Calu3 (cell line): ENCODE measurements at regions not wholly inside any gene's neighbourhood (a gene's known extent, or its start where the extent isn't known, plus 50 kb on each side); places are given as distances from the start of the nearest gene placed in this dataset.
"Not testable (repeated sequence)": the region's sequence is repeated elsewhere in the genome, so short reads cannot be mapped to it uniquely, and the experiment has no call there.

Experiments
- BruUV-seq: library from RNA; stranded (reverse); fragments of 400-500 nt; replicated peaks from 2 replicates; lab custom pipeline; 2021; lab: Mats Ljungman, UMichigan
- CTCF ChIA-PET: fragments of 300-600 bp; sonication (Branson Sonifier 250); formaldehyde crosslinking; loops from one replicate; lab custom pipeline; 2022; ENCODE audit warnings: antibody characterized with exemption; lab: Charles Lee
- DNase-seq: peaks from one replicate; pipeline ENCODE4 v3.0.0; 2022
- H3K27ac Mint-ChIP-seq: one replicate; pipeline ENCODE4 v1.8.0; 2022; ENCODE audit warnings: mixed read lengths; ENCODE audit not compliant: unreplicated experiment
- H3K27me3 Mint-ChIP-seq: one replicate; pipeline ENCODE4 v1.8.0; 2022; ENCODE audit warnings: mixed read lengths; ENCODE audit not compliant: unreplicated experiment
- H3K36me3 Mint-ChIP-seq: one replicate; pipeline ENCODE4 v1.8.0; 2022; ENCODE audit warnings: mild to moderate bottlenecking, moderate library complexity, mixed read lengths; ENCODE audit not compliant: insufficient read depth, unreplicated experiment
- H3K4me1 Mint-ChIP-seq: one replicate; pipeline ENCODE4 v1.8.0; 2022; ENCODE audit warnings: mild to moderate bottlenecking, low read depth, mixed read lengths; ENCODE audit not compliant: unreplicated experiment
- H3K4me3 Mint-ChIP-seq: one replicate; pipeline ENCODE4 v1.8.0; 2022; ENCODE audit warnings: mild to moderate bottlenecking, low read depth, moderate library complexity, mixed read lengths; ENCODE audit not compliant: unreplicated experiment
- H3K9me3 Mint-ChIP-seq: one replicate; pipeline ENCODE4 v1.8.0; 2022; ENCODE audit warnings: low read depth, mixed read lengths; ENCODE audit not compliant: unreplicated experiment
- CTCF ChIP-seq: fragments of 200-600 bp; IDR thresholded peaks from one replicate; pipeline ENCODE4 v1.8.0; 2022; ENCODE audit warnings: antibody characterized with exemption; ENCODE audit not compliant: unreplicated experiment
- intact Hi-C: fragments of 100-400 bp; cut with micrococcal nuclease; formaldehyde crosslinking; loops from one replicate; pipeline ENCODE4 v1.10.0; 2022; ENCODE audit not compliant: unreplicated experiment

GRCh38 chr1:104212239-104212638 is 462.5 kb downstream of the AMY1C start:
- intact Hi-C loops = no loop called here
- CTCF ChIA-PET = no interaction called here

GRCh38 chr1:104217395-104217986 is 467.8 kb downstream of the AMY1C start:
- H3K4me3 Mint-ChIP-seq, H3K27me3 Mint-ChIP-seq, H3K36me3 Mint-ChIP-seq, intact Hi-C loops, DNase-seq, CTCF ChIA-PET, BruUV-seq, H3K27ac Mint-ChIP-seq, H3K4me1 Mint-ChIP-seq: not testable (repeated sequence)
- peaks cover 13% of the 10 kb centered on the region for H3K9me3 Mint-ChIP-seq

More at GRCh38 chr1:104212239-104212638, 462.5 kb downstream of the AMY1C start:
- H3K4me1 Mint-ChIP-seq = no peaks in the 10 kb centered on the region
- BruUV-seq = no TSS peak
- TF ChIP-seq CTCF = no peak
- no peaks in the 10 kb centered on the region for H3K27me3 Mint-ChIP-seq
- no peak overlapping the region for H3K27ac Mint-ChIP-seq
- H3K9me3 Mint-ChIP-seq = peaks cover 3% of the 10 kb centered on the region
- H3K4me3 Mint-ChIP-seq = no peak overlapping the region
- H3K36me3 Mint-ChIP-seq = no peaks in the 10 kb centered on the region
- no peak for DNase-seq

GRCh38 chr1:104229860-104230259 is 480.2 kb downstream of the AMY1C start:
- no TSS peak for BruUV-seq
- H3K27ac Mint-ChIP-seq = no peak overlapping the region
- H3K9me3 Mint-ChIP-seq = no peaks in the 10 kb centered on the region
- CTCF ChIA-PET = no interaction called here
- intact Hi-C loops = no loop called here
- H3K36me3 Mint-ChIP-seq = no peaks in the 10 kb centered on the region
- no peak for TF ChIP-seq CTCF
- H3K4me1 Mint-ChIP-seq = no peaks in the 10 kb centered on the region
- H3K27me3 Mint-ChIP-seq = no peaks in the 10 kb centered on the region
- no peak for DNase-seq
- H3K4me3 Mint-ChIP-seq = no peak overlapping the region

GRCh38 chr1:104231676-104232075 is 482.0 kb downstream of the AMY1C start:
- Mint-ChIP-seq H3K4me1 (no peaks in the 10 kb centered on the region), H3K27ac (no peak overlapping the region), H3K4me3 (no peak overlapping the region), H3K36me3 (no peaks in the 10 kb centered on the region), H3K9me3 (no peaks in the 10 kb centered on the region), H3K27me3 (no peaks in the 10 kb centered on the region)
- no TSS peak for BruUV-seq
- DNase-seq = no peak
- CTCF ChIA-PET = no interaction called here
- intact Hi-C loops = no loop called here
- no peak for TF ChIP-seq CTCF

GRCh38 chr1:104235141-104235540 is 485.4 kb downstream of the AMY1C start:
- no peaks in the 10 kb centered on the region for H3K36me3 Mint-ChIP-seq
- no peaks in the 10 kb centered on the region for H3K27me3 Mint-ChIP-seq
- CTCF ChIA-PET = no interaction called here
- no peak for DNase-seq
- no TSS peak for BruUV-seq
- no peak overlapping the region for H3K27ac Mint-ChIP-seq
- no peak for TF ChIP-seq CTCF
- no peaks in the 10 kb centered on the region for H3K4me1 Mint-ChIP-seq
- intact Hi-C loops = no loop called here
- no peaks in the 10 kb centered on the region for H3K9me3 Mint-ChIP-seq
- H3K4me3 Mint-ChIP-seq = no peak overlapping the region
